GM18505 (cell line): ENCODE measurements at regions not wholly inside any gene's neighbourhood (a gene's known extent, or its start where the extent isn't known, plus 50 kb on each side); places are given as distances from the start of the nearest gene placed in this dataset.
A peak's percentile ranks its signal among the peaks of the same experiment; 100 is the strongest.

Experiments used
- ATAC-seq: cut with Tn5 transposase; IDR thresholded peaks from one replicate; pipeline ENCODE4 v1.9.1; 2021; ENCODE audit not compliant: unreplicated experiment
- POLR2A ChIP-seq: IDR thresholded peaks from 4 replicates; pipeline ENCODE4 v1.6.1; 2011; ENCODE audit warnings: borderline replicate concordance; ENCODE audit not compliant: insufficient read depth, insufficient read length; ENCODE audit errors: extremely low read depth

- no peak for TF ChIP-seq POLR2A
- ATAC-seq, result peak; percentile 66
Measured at GRCh38 chr3:182683453-182683852, 109.9 kb upstream of the ATP11B start.

GRCh38 chr3:182683858-182684257, 109.4 kb upstream of the ATP11B start:
- ATAC-seq, result no peak
- no peak for TF ChIP-seq POLR2A

- TF ChIP-seq POLR2A, result no peak
- ATAC-seq, result no peak
Measured at GRCh38 chr3:182686033-182686886, 107.0 kb upstream of the ATP11B start.

GRCh38 chr3:182690172-182690571, 103.1 kb upstream of the ATP11B start:
- TF ChIP-seq POLR2A, result no peak

GRCh38 chr3:182692021-182692420, 101.3 kb upstream of the ATP11B start:
- peak; percentile 90 for ATAC-seq
- TF ChIP-seq POLR2A, result no peak

More at GRCh38 chr3:182690172-182690571, 103.1 kb upstream of the ATP11B start:
- no peak for ATAC-seq

- peak; percentile 36 for ATAC-seq
- no peak for TF ChIP-seq POLR2A
Measured at GRCh38 chr3:182692695-182693094, 100.6 kb upstream of the ATP11B start.

GRCh38 chr3:182693723-182694122, 99.6 kb upstream of the ATP11B start:
- no peak for ATAC-seq
- no peak for TF ChIP-seq POLR2A

- ATAC-seq, result no peak
- TF ChIP-seq POLR2A, result no peak
Measured at GRCh38 chr3:182696916-182697315, 96.4 kb upstream of the ATP11B start.

GRCh38 chr3:182697345-182697919, 95.9 kb upstream of the ATP11B start:
- ATAC-seq, result no peak
- no peak for TF ChIP-seq POLR2A

- TF ChIP-seq POLR2A, result no peak
- no peak for ATAC-seq
Measured at GRCh38 chr3:182698078-182698477, 95.2 kb upstream of the ATP11B start.

- ATAC-seq, result no peak
- TF ChIP-seq POLR2A, result no peak
Measured at GRCh38 chr3:182699550-182700170, 93.6 kb upstream of the ATP11B start.

- ATAC-seq, result no peak
- TF ChIP-seq POLR2A, result no peak
Measured at GRCh38 chr3:182702216-182702615, 91.1 kb upstream of the ATP11B start.

- ATAC-seq, result no peak
- no peak for TF ChIP-seq POLR2A
Measured at GRCh38 chr3:182703233-182703632, 90.1 kb upstream of the ATP11B start.

- ATAC-seq, result no peak
- TF ChIP-seq POLR2A, result no peak
Measured at GRCh38 chr3:182704926-182705325, 88.4 kb upstream of the ATP11B start.
